Mesendoderm (in vitro differentiated cells): ENCODE measurements at regions not wholly inside any gene's neighbourhood (a gene's known extent, or its start where the extent isn't known, plus 50 kb on each side); places are given as distances from the start of the nearest gene placed in this dataset.
"Not testable (repeated sequence)": the region's sequence is repeated elsewhere in the genome, so short reads cannot be mapped to it uniquely, and the experiment has no call there.

Experiments
- DNase-seq: peaks from one replicate; pipeline ENCODE4 v3.0.0; 2013
- H2AK5ac ChIP-seq: 2 replicates; pipeline ENCODE4 v1.6.1; 2013; ENCODE audit warnings: low read length, inconsistent platforms
- H2BK120ac ChIP-seq: 2 replicates; pipeline ENCODE4 v1.6.1; 2013; ENCODE audit warnings: low read depth, mild to moderate bottlenecking, low read length, moderate library complexity, mixed read lengths
- H2BK15ac ChIP-seq: replicated peaks from 2 replicates; pipeline ENCODE4 v1.6.1; 2013; ENCODE audit warnings: low read depth, mild to moderate bottlenecking, moderate library complexity
- H2BK5ac ChIP-seq: 2 replicates; pipeline ENCODE4 v1.6.1; 2013; ENCODE audit warnings: low read length, inconsistent platforms
- H3K18ac ChIP-seq: 2 replicates; pipeline ENCODE4 v1.6.1; 2013; ENCODE audit warnings: mild to moderate bottlenecking, low read length, mixed read lengths
- H3K23ac ChIP-seq: one replicate; pipeline ENCODE4 v1.6.1; 2013; ENCODE audit warnings: low read length
- H3K27ac ChIP-seq: 2 replicates; pipeline ENCODE4 v1.5.1; 2013; ENCODE audit warnings: low read depth, mild to moderate bottlenecking, inconsistent platforms, low read length, moderate library complexity
- H3K27me3 ChIP-seq: 2 replicates; pipeline ENCODE4 v1.6.1; 2013; ENCODE audit warnings: low read length, control low read depth, mild to moderate bottlenecking, inconsistent platforms; ENCODE audit not compliant: insufficient read depth, poor library complexity
- H3K36me3 ChIP-seq: 2 replicates; pipeline ENCODE4 v1.6.1; 2013; ENCODE audit warnings: low read length, inconsistent platforms; ENCODE audit not compliant: control insufficient read depth, insufficient read depth
- H3K4ac ChIP-seq: one replicate; pipeline ENCODE4 v1.6.1; 2013; ENCODE audit warnings: low read depth, mild to moderate bottlenecking, low read length, moderate library complexity
- H3K4me1 ChIP-seq: 2 replicates; pipeline ENCODE4 v1.6.1; 2013; ENCODE audit warnings: low read depth, low read length, inconsistent platforms; ENCODE audit not compliant: control insufficient read depth
- H3K4me2 ChIP-seq: 2 replicates; pipeline ENCODE4 v1.6.1; 2013; ENCODE audit warnings: low read length
- H3K4me3 ChIP-seq: 2 replicates; pipeline ENCODE4 v1.5.1; 2013; ENCODE audit warnings: mild to moderate bottlenecking, low read length
- H3K56ac ChIP-seq: one replicate; pipeline ENCODE4 v1.6.1; 2013; ENCODE audit warnings: low read length
- H3K79me1 ChIP-seq: 2 replicates; pipeline ENCODE4 v1.6.1; 2013; ENCODE audit warnings: low read length, inconsistent platforms
- H3K79me2 ChIP-seq: 2 replicates; pipeline ENCODE4 v1.6.1; 2013; ENCODE audit warnings: mild to moderate bottlenecking, low read length; ENCODE audit not compliant: control insufficient read depth, insufficient read depth
- H3K9ac ChIP-seq: 2 replicates; pipeline ENCODE4 v1.6.1; 2013; ENCODE audit warnings: low read length, inconsistent platforms
- H4K5ac ChIP-seq: one replicate; pipeline ENCODE4 v1.6.1; 2013; ENCODE audit warnings: low read length
- H4K8ac ChIP-seq: one replicate; pipeline ENCODE4 v1.6.1; 2013; ENCODE audit warnings: low read depth, mild to moderate bottlenecking, control low read depth, low read length, moderate library complexity
- WGBS: extraction: QIAGEN DNeasy Blood & Tissue Kit; methylation state at CpG from one replicate; pipeline ENCODE4 v1.1.7; 2013; ENCODE audit warnings: low lambda C conversion rate, missing lambda C conversion rate; ENCODE audit not compliant: insufficient coverage; ENCODE audit errors: extremely low coverage; 5-methylcytosine and 5-hydroxymethylcytosine counted together

GRCh38 chr9:67592424-67592823 lies 266.3 kb upstream of the ANKRD20A1 start:
- WGBS, result no CpG with 5 or more reads among the region's 8 CpGs
- H3K27me3 ChIP-seq, H3K4ac ChIP-seq: not testable (repeated sequence)

GRCh38 chr9:67555874-67556273 lies 302.9 kb upstream of the ANKRD20A1 start:
- not testable (repeated sequence) for H3K36me3 ChIP-seq, H4K5ac ChIP-seq, H2BK120ac ChIP-seq, H2AK5ac ChIP-seq, H3K23ac ChIP-seq, DNase-seq, H3K4ac ChIP-seq, H3K56ac ChIP-seq, H3K9ac ChIP-seq, H2BK5ac ChIP-seq, H4K8ac ChIP-seq, H3K27me3 ChIP-seq, H3K27ac ChIP-seq, H3K18ac ChIP-seq, H3K4me3 ChIP-seq, H3K4me1 ChIP-seq, H2BK15ac ChIP-seq, H3K79me1 ChIP-seq, H3K4me2 ChIP-seq, H3K79me2 ChIP-seq
- no CpG with 5 or more reads among the region's 3 CpGs for WGBS

More at GRCh38 chr9:67592424-67592823, 266.3 kb upstream of the ANKRD20A1 start:
- H3K79me1 ChIP-seq, H2AK5ac ChIP-seq, H2BK15ac ChIP-seq, H2BK5ac ChIP-seq, H3K18ac ChIP-seq, H3K4me3 ChIP-seq, H2BK120ac ChIP-seq, H3K4me2 ChIP-seq, H4K8ac ChIP-seq, H3K23ac ChIP-seq, H3K79me2 ChIP-seq, H3K36me3 ChIP-seq, H3K56ac ChIP-seq, H4K5ac ChIP-seq, H3K9ac ChIP-seq, H3K4me1 ChIP-seq, H3K27ac ChIP-seq, DNase-seq: not testable (repeated sequence)

- H3K23ac ChIP-seq, H2BK5ac ChIP-seq, H3K79me1 ChIP-seq, H3K79me2 ChIP-seq, H3K36me3 ChIP-seq, H3K4me1 ChIP-seq, H3K9ac ChIP-seq, H3K4me3 ChIP-seq, H3K4ac ChIP-seq, H3K27me3 ChIP-seq, H2BK120ac ChIP-seq, H3K56ac ChIP-seq, DNase-seq, H2AK5ac ChIP-seq, H3K27ac ChIP-seq, H3K4me2 ChIP-seq, H4K5ac ChIP-seq, H4K8ac ChIP-seq, H2BK15ac ChIP-seq, H3K18ac ChIP-seq: not testable (repeated sequence)
- WGBS, result no CpG with 5 or more reads among the region's 6 CpGs
Measured at GRCh38 chr9:67550044-67550443, 308.7 kb upstream of the ANKRD20A1 start.

- not testable (repeated sequence) for H3K4ac ChIP-seq, H3K27ac ChIP-seq, H4K5ac ChIP-seq, H3K4me1 ChIP-seq, H3K36me3 ChIP-seq, H2BK15ac ChIP-seq, H2BK120ac ChIP-seq, H3K79me2 ChIP-seq, H3K4me3 ChIP-seq, H2BK5ac ChIP-seq, H3K4me2 ChIP-seq, H3K79me1 ChIP-seq, H4K8ac ChIP-seq, H3K18ac ChIP-seq, H2AK5ac ChIP-seq, H3K27me3 ChIP-seq, H3K56ac ChIP-seq, DNase-seq, H3K9ac ChIP-seq, H3K23ac ChIP-seq
- no CpG with 5 or more reads among the region's 4 CpGs for WGBS
Measured at GRCh38 chr9:67529834-67530233, 328.9 kb upstream of the ANKRD20A1 start.

- not testable (repeated sequence) for H3K4me1 ChIP-seq, H2BK5ac ChIP-seq
Measured at GRCh38 chr9:67516938-67517337, 341.8 kb upstream of the ANKRD20A1 start.

GRCh38 chr9:67514587-67514986 lies 344.1 kb upstream of the ANKRD20A1 start:
- not testable (repeated sequence) for H3K56ac ChIP-seq, H3K9ac ChIP-seq, H4K8ac ChIP-seq, H3K4me3 ChIP-seq, H3K18ac ChIP-seq, H3K4ac ChIP-seq, DNase-seq, H3K36me3 ChIP-seq, H4K5ac ChIP-seq, H3K4me2 ChIP-seq, H3K27me3 ChIP-seq, H2AK5ac ChIP-seq, H3K79me2 ChIP-seq, H3K79me1 ChIP-seq, H3K23ac ChIP-seq, H3K4me1 ChIP-seq, H2BK15ac ChIP-seq, H2BK5ac ChIP-seq, H2BK120ac ChIP-seq, H3K27ac ChIP-seq
- no CpG with 5 or more reads among the region's 10 CpGs for WGBS

More at GRCh38 chr9:67516938-67517337, 341.8 kb upstream of the ANKRD20A1 start:
- H3K4me2 ChIP-seq, H3K27me3 ChIP-seq, DNase-seq, H4K5ac ChIP-seq, H3K23ac ChIP-seq, H3K4ac ChIP-seq, H3K4me3 ChIP-seq, H2BK120ac ChIP-seq, H2BK15ac ChIP-seq, H2AK5ac ChIP-seq, H3K9ac ChIP-seq, H3K79me1 ChIP-seq, H3K36me3 ChIP-seq, H4K8ac ChIP-seq, H3K18ac ChIP-seq, H3K27ac ChIP-seq, H3K56ac ChIP-seq, H3K79me2 ChIP-seq: not testable (repeated sequence)
- no CpG with 5 or more reads among the region's 5 CpGs for WGBS
